NCI-H2227 (cell line): ENCODE measurements at regions not wholly inside any gene's neighbourhood (a gene's known extent, or its start where the extent isn't known, plus 50 kb on each side); places are given as distances from the start of the nearest gene placed in this dataset.

Experiments
- DNase-seq: peaks from one replicate; lab custom pipeline; 2025; ENCODE audit not compliant: unreplicated experiment; lab: John Stamatoyannopoulos, UW

- DNase-seq = no peak
These were observed 291.5 kb downstream of the ZNF516 start for GRCh38 chr18:76203552-76203951.

- DNase-seq = no peak
These were observed 292.7 kb downstream of the ZNF516 start for GRCh38 chr18:76202322-76202721.

GRCh38 chr18:76195601-76196000, 299.4 kb downstream of the ZNF516 start:
- DNase-seq = no peak

- DNase-seq = no peak
These were observed 306.9 kb downstream of the ZNF516 start for GRCh38 chr18:76188097-76188496.

- no peak for DNase-seq
These were observed 315.8 kb downstream of the ZNF516 start for GRCh38 chr18:76179257-76179656.

- no peak for DNase-seq
These were observed 317.9 kb downstream of the ZNF516 start for GRCh38 chr18:76177160-76177559.

GRCh38 chr18:76174451-76174850, 320.6 kb downstream of the ZNF516 start:
- DNase-seq = no peak

GRCh38 chr18:76169733-76170132, 325.3 kb downstream of the ZNF516 start:
- DNase-seq = no peak

GRCh38 chr18:76167845-76168621, 327.0 kb downstream of the ZNF516 start:
- no peak for DNase-seq

GRCh38 chr18:76167410-76167809, 327.6 kb downstream of the ZNF516 start:
- no peak for DNase-seq

GRCh38 chr18:76162886-76163285, 332.2 kb downstream of the ZNF516 start:
- DNase-seq = no peak

- DNase-seq = no peak
These were observed 333.1 kb downstream of the ZNF516 start for GRCh38 chr18:76161983-76162382.

GRCh38 chr18:76153691-76154090, 341.4 kb downstream of the ZNF516 start:
- no peak for DNase-seq

GRCh38 chr18:76149734-76150133, 345.3 kb downstream of the ZNF516 start:
- DNase-seq = no peak

GRCh38 chr18:76149284-76149683, 345.8 kb downstream of the ZNF516 start:
- no peak for DNase-seq

- DNase-seq = no peak
These were observed 349.3 kb downstream of the ZNF516 start for GRCh38 chr18:76145521-76146376.

GRCh38 chr18:76144844-76145243, 350.2 kb downstream of the ZNF516 start:
- no peak for DNase-seq

GRCh38 chr18:76142611-76143010, 352.4 kb downstream of the ZNF516 start:
- DNase-seq = no peak

GRCh38 chr18:76139844-76140243, 355.2 kb downstream of the ZNF516 start:
- no peak for DNase-seq

- DNase-seq = no peak
These were observed 357.8 kb downstream of the ZNF516 start for GRCh38 chr18:76137216-76137615.

- no peak for DNase-seq
These were observed 358.3 kb downstream of the ZNF516 start for GRCh38 chr18:76136701-76137100.

GRCh38 chr18:76134628-76135027, 360.4 kb downstream of the ZNF516 start:
- DNase-seq = no peak
